GM12878 (cell line): ENCODE measurements at regions not wholly inside any gene's neighbourhood (a gene's known extent, or its start where the extent isn't known, plus 50 kb on each side); places are given as distances from the start of the nearest gene placed in this dataset.

Experiments
- ATAC-seq: fragments of 200-7000 bp; cut with Tn5 transposase; 3 replicates; pipeline ENCODE4 v1.9.1; 2020; ENCODE audit warnings: mild to moderate bottlenecking, moderate library complexity
- BruUV-seq: library from RNA; stranded (reverse); fragments of 400-500 nt; replicated peaks from 2 replicates; lab custom pipeline; 2021; lab: Mats Ljungman, UMichigan
- CTCF ChIA-PET: fragments of 300-600 bp; sonication (Branson Sonifier 250); formaldehyde crosslinking; extraction: SDS; loops from one replicate; lab custom pipeline; 2021; ENCODE audit warnings: inconsistent platforms; lab: Yijun Ruan, JAX
- POLR2A ChIA-PET: fragments of 350-600 bp; formaldehyde crosslinking; extraction: SDS; loops from one replicate; lab custom pipeline; 2021; ENCODE audit warnings: inconsistent platforms; lab: Charles Lee
- RAD21 ChIA-PET: fragments of 300-600 bp; sonication (Branson Sonifier 250); formaldehyde crosslinking; loops from one replicate; lab custom pipeline; 2023; ENCODE audit warnings: antibody characterized with exemption; ENCODE audit not compliant: unreplicated experiment; lab: Charles Lee
- SMC1A ChIA-PET: fragments of 300-600 bp; sonication (Branson Sonifier 250); formaldehyde crosslinking; loops from one replicate; lab custom pipeline; 2023; ENCODE audit not compliant: unreplicated experiment, uncharacterized antibody; lab: Charles Lee
- DNase-seq: peaks from one replicate; pipeline ENCODE4 v3.0.0-alpha.2; 2011; ENCODE audit warnings: low read depth, low spot score
- FAIRE-seq: peaks from 3 replicates; lab custom pipeline; 2011; peaks lifted over from hg19 to GRCh38; lab: Jason Lieb, UNC
- H2AFZ ChIP-seq: 2 replicates; pipeline ENCODE4 v1.6.0; 2011; ENCODE audit warnings: low read depth, low read length, control low read depth; ENCODE audit not compliant: control insufficient read depth
- H3K27ac ChIP-seq: 2 replicates; pipeline ENCODE4 v1.5.1; 2011; ENCODE audit warnings: control low read depth; ENCODE audit not compliant: control insufficient read depth, insufficient read depth
- H3K27me3 ChIP-seq, 2 experiments: replicated peaks in 1 of 2; 2 replicates each; pipeline versions ENCODE4 v1.6.0 to v1.6.1; 2011; ENCODE audit warnings: low read length in 1 of 2; ENCODE audit not compliant: control insufficient read depth in 2 of 2, insufficient read depth in 2 of 2
- H3K36me3 ChIP-seq, 2 experiments: 2 replicates each; pipeline ENCODE4 v1.5.1; 2011; ENCODE audit warnings: low read length in 1 of 2; ENCODE audit not compliant: control insufficient read depth in 2 of 2, insufficient read depth in 2 of 2
- H3K4me1 ChIP-seq: 2 replicates; pipeline ENCODE4 v1.6.1; 2011; ENCODE audit warnings: mild to moderate bottlenecking, low read length, moderate library complexity, mixed read lengths; ENCODE audit not compliant: control insufficient read depth, insufficient read depth
- H3K4me2 ChIP-seq: 2 replicates; pipeline ENCODE4 v1.6.0; 2011; ENCODE audit warnings: control low read depth; ENCODE audit not compliant: control insufficient read depth, insufficient read depth
- H3K4me3 ChIP-seq: fragments of 200-600 bp; sonication (generic); 2 replicates; pipeline ENCODE4 v1.5.1; 2016
- H3K79me2 ChIP-seq: 2 replicates; pipeline ENCODE4 v1.6.0; 2011; ENCODE audit warnings: low read length; ENCODE audit not compliant: control insufficient read depth, insufficient read depth
- H3K9ac ChIP-seq: 2 replicates; pipeline ENCODE4 v1.8.0; 2011; ENCODE audit warnings: low read length, control low read depth, mixed read lengths; ENCODE audit not compliant: control insufficient read depth, insufficient read depth
- H3K9me3 ChIP-seq: replicated peaks from 3 replicates; pipeline ENCODE4 v1.5.1; 2011; ENCODE audit warnings: mild to moderate bottlenecking, low read length; ENCODE audit not compliant: control insufficient read depth, insufficient read depth
- H4K20me1 ChIP-seq: 2 replicates; pipeline ENCODE4 v1.6.0; 2011; ENCODE audit not compliant: control insufficient read depth, insufficient read depth
- CHD1 ChIP-seq: IDR thresholded peaks from 2 replicates; pipeline ENCODE4 v1.6.1; 2012; ENCODE audit warnings: low read depth, low read length, improper control_type of control experiment
- CREB1 ChIP-seq: IDR thresholded peaks from 2 replicates; pipeline ENCODE4 v1.6.1; 2012; ENCODE audit warnings: low read depth, mild to moderate bottlenecking, inconsistent platforms
- GABPA ChIP-seq: IDR thresholded peaks from 2 replicates; pipeline ENCODE4 v1.6.1; 2014; ENCODE audit warnings: antibody characterized with exemption, low read depth, mild to moderate bottlenecking, inconsistent platforms
- JUNB ChIP-seq: IDR thresholded peaks from 2 replicates; pipeline ENCODE4 v1.6.1; 2016; ENCODE audit warnings: antibody characterized with exemption, mild to moderate bottlenecking
- LARP7 ChIP-seq: fragments of 450-650 bp; IDR thresholded peaks from 2 replicates; pipeline ENCODE4 v1.6.1; 2017; ENCODE audit warnings: mild to moderate bottlenecking
- MYB ChIP-seq: fragments of 150-350 bp; IDR thresholded peaks from 2 replicates; pipeline ENCODE4 v1.6.1; 2014; ENCODE audit warnings: mild to moderate bottlenecking, low read depth, low read length, borderline replicate concordance
- MYC ChIP-seq: IDR thresholded peaks from 2 replicates; pipeline ENCODE4 v1.6.1; 2011; ENCODE audit warnings: mild to moderate bottlenecking, low read length, moderate library complexity, inconsistent platforms; ENCODE audit not compliant: insufficient read depth, insufficient replicate concordance, insufficient read length, severe bottlenecking
- YBX1 ChIP-seq: fragments of 450-650 bp; IDR thresholded peaks from 2 replicates; pipeline ENCODE4 v1.6.1; 2016; ENCODE audit warnings: antibody characterized with exemption
- ZBED1 ChIP-seq: IDR thresholded peaks from 2 replicates; pipeline ENCODE4 v1.6.1; 2016; ENCODE audit warnings: borderline replicate concordance
- ZNF274 ChIP-seq: IDR thresholded peaks from one replicate; pipeline ENCODE4 v1.8.0; 2011; ENCODE audit not compliant: insufficient read length, insufficient read depth
- ZNF384 ChIP-seq: IDR thresholded peaks from 2 replicates; pipeline ENCODE4 v1.6.1; 2012; ENCODE audit warnings: low read depth, mild to moderate bottlenecking, low read length, improper control_type of control experiment, borderline replicate concordance
- WGBS: methylation state at CpG from one replicate; pipeline ENCODE4 v1.1.6; 2016; ENCODE audit warnings: low lambda C conversion rate; ENCODE audit not compliant: insufficient replicate concordance, insufficient coverage; ENCODE audit errors: missing lambda C conversion rate; 5-methylcytosine and 5-hydroxymethylcytosine counted together
- in situ Hi-C: fragments of 300-500 bp; cut with MboI; formaldehyde crosslinking; loops from 9 replicates; pipeline ENCODE4 v1.14.3; 2018; ENCODE audit warnings: mixed read lengths
- intact Hi-C: fragments of 100-400 bp; cut with micrococcal nuclease; formaldehyde crosslinking; loops from one replicate; pipeline ENCODE4 v1.14.2; 2022; ENCODE audit not compliant: unreplicated experiment
- TF ChIP-seq, protein P1 (sequence below): fragments of 450-650 bp; IDR thresholded peaks from 2 replicates; pipeline ENCODE4 v1.6.1; 2018; ENCODE audit warnings: mild to moderate bottlenecking, low read depth, moderate library complexity; ENCODE audit not compliant: partially characterized antibody
- TF ChIP-seq, protein P2 (sequence below): fragments of 450-650 bp; IDR thresholded peaks from 2 replicates; pipeline ENCODE4 v1.6.1; 2014; ENCODE audit warnings: mild to moderate bottlenecking
- TF ChIP-seq, protein P3 (sequence below): IDR thresholded peaks from 2 replicates; pipeline ENCODE4 v1.6.1; 2011; ENCODE audit warnings: low read depth, low read length, improper control_type of control experiment, borderline replicate concordance
- TF ChIP-seq, protein P4 (sequence below): fragments of 450-650 bp; IDR thresholded peaks from 2 replicates; pipeline ENCODE4 v1.6.1; 2017; ENCODE audit warnings: mild to moderate bottlenecking
- TF ChIP-seq, protein P5 (sequence below): fragments of 450-650 bp; IDR thresholded peaks from 2 replicates; pipeline ENCODE4 v1.6.1; 2017; ENCODE audit warnings: borderline replicate concordance

DNA sequence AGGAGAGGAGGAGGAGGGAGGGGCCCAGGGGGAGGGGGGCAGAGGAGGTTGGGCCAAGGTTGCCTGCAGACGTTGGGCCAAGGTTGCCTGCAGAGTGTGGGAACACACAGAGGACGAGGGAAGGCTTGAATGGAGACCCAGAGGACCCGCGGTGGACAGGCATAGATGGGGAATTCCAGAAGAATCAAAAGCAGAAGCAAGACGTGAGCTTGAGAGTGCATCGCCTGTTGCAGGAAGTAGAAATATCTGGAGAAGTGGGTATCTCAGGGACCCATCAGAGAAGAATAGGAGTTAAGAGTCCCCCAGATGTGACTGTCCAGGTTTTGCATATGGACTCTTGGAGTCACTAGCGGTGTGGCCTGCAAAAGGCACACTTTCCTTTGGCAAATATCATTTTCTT lies 670.2 kb downstream of the TBC1D22A start:
- Histone ChIP-seq H2AFZ (no peak overlapping the region), H3K27ac (no peak overlapping the region), H3K9ac (no peak overlapping the region), H3K36me3 (no peaks in the 10 kb centered on the region), H3K9me3 (no peaks in the 10 kb centered on the region; the same call in 2 of the 3 replicates), H3K27me3 (no peaks in the 10 kb centered on the region), H3K4me2 (no peak overlapping the region), H3K79me2 (no peaks in the 10 kb centered on the region), H4K20me1 (no peaks in the 10 kb centered on the region), H3K4me3 (no peak overlapping the region), H3K4me1 (no peaks in the 10 kb centered on the region)
- in situ Hi-C loops (no loop called here), intact Hi-C loops (no loop called here)
- FAIRE-seq (no peak), ATAC-seq (no peak), DNase-seq (no peak)
- no TSS peak for BruUV-seq
- TF ChIP-seq ZNF274 (no peak), ZBED1 (no peak), CREB1 (no peak), MYC (no peak), GABPA (no peak), MYB (no peak), ZNF384 (no peak), LARP7 (no peak), CHD1 (no peak), JUNB (no peak), YBX1 (no peak)
- TF ChIP-seq, protein P1, sequence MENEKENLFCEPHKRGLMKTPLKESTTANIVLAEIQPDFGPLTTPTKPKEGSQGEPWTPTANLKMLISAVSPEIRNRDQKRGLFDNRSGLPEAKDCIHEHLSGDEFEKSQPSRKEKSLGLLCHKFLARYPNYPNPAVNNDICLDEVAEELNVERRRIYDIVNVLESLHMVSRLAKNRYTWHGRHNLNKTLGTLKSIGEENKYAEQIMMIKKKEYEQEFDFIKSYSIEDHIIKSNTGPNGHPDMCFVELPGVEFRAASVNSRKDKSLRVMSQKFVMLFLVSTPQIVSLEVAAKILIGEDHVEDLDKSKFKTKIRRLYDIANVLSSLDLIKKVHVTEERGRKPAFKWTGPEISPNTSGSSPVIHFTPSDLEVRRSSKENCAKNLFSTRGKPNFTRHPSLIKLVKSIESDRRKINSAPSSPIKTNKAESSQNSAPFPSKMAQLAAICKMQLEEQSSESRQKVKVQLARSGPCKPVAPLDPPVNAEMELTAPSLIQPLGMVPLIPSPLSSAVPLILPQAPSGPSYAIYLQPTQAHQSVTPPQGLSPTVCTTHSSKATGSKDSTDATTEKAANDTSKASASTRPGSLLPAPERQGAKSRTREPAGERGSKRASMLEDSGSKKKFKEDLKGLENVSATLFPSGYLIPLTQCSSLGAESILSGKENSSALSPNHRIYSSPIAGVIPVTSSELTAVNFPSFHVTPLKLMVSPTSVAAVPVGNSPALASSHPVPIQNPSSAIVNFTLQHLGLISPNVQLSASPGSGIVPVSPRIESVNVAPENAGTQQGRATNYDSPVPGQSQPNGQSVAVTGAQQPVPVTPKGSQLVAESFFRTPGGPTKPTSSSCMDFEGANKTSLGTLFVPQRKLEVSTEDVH: no peak
- TF ChIP-seq, protein P2, sequence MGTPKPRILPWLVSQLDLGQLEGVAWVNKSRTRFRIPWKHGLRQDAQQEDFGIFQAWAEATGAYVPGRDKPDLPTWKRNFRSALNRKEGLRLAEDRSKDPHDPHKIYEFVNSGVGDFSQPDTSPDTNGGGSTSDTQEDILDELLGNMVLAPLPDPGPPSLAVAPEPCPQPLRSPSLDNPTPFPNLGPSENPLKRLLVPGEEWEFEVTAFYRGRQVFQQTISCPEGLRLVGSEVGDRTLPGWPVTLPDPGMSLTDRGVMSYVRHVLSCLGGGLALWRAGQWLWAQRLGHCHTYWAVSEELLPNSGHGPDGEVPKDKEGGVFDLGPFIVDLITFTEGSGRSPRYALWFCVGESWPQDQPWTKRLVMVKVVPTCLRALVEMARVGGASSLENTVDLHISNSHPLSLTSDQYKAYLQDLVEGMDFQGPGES: no peak
- TF ChIP-seq, protein P3, sequence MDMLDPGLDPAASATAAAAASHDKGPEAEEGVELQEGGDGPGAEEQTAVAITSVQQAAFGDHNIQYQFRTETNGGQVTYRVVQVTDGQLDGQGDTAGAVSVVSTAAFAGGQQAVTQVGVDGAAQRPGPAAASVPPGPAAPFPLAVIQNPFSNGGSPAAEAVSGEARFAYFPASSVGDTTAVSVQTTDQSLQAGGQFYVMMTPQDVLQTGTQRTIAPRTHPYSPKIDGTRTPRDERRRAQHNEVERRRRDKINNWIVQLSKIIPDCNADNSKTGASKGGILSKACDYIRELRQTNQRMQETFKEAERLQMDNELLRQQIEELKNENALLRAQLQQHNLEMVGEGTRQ: no peak
- TF ChIP-seq, protein P4, sequence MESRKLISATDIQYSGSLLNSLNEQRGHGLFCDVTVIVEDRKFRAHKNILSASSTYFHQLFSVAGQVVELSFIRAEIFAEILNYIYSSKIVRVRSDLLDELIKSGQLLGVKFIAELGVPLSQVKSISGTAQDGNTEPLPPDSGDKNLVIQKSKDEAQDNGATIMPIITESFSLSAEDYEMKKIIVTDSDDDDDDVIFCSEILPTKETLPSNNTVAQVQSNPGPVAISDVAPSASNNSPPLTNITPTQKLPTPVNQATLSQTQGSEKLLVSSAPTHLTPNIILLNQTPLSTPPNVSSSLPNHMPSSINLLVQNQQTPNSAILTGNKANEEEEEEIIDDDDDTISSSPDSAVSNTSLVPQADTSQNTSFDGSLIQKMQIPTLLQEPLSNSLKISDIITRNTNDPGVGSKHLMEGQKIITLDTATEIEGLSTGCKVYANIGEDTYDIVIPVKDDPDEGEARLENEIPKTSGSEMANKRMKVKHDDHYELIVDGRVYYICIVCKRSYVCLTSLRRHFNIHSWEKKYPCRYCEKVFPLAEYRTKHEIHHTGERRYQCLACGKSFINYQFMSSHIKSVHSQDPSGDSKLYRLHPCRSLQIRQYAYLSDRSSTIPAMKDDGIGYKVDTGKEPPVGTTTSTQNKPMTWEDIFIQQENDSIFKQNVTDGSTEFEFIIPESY: no peak
- TF ChIP-seq, protein P5, sequence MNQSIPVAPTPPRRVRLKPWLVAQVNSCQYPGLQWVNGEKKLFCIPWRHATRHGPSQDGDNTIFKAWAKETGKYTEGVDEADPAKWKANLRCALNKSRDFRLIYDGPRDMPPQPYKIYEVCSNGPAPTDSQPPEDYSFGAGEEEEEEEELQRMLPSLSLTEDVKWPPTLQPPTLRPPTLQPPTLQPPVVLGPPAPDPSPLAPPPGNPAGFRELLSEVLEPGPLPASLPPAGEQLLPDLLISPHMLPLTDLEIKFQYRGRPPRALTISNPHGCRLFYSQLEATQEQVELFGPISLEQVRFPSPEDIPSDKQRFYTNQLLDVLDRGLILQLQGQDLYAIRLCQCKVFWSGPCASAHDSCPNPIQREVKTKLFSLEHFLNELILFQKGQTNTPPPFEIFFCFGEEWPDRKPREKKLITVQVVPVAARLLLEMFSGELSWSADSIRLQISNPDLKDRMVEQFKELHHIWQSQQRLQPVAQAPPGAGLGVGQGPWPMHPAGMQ: no peak
- RAD21 ChIA-PET: no interaction called here
- 0% methylated on average over 7 of the region's 7 CpGs for WGBS
- SMC1A ChIA-PET: no interaction called here
- POLR2A ChIA-PET: no interaction called here
- CTCF ChIA-PET: no interaction called here
